ENCODE measurements at regions not wholly inside any gene's neighbourhood (a gene's known extent, or its start where the extent isn't known, plus 50 kb on each side); places are given as distances from the start of the nearest gene placed in this dataset.

DNA sequence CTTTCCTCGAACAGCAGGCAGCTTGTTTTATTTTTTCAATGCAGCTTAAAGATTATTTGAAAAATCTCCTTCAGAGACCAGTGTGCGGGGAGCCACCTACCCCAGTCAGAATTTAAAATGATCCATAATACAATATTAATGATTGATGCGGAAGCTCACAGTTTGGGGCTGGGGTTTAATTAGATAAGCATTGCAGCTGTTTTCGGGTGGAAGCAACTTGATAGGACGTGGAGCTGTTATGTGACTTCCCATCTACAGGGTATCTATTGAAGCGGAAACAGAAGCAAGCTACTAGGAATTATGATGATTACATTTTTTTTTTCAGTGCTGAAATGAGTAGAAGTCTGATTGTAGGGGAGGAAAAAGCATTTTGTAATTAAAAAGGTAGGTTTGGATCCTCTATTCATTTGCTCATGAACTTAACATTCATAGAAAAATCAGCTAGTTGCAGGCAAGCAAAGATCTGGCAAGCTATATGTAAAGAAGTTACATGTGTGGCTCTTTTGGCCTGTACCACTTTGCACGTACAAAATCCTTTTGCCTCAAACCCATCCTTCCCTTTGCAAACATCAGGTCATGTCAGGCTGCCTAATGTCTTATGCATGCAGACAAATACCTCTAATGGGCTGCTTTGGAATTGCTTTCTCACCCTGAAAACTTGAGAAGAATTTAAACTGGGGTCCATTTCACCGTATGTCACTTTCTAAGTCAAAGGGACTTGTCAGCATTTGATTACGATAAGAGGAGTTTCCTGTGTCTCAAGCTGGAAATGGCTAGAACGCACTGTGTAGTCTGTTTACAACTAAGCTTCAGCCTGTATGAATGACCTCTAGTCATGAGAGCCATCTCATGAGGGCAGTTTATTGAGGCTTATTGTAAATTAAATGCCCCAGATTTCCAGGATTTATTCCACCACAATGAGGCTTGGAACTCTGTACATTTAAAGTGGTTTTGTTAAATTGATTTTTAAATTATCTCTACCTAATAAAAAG is 267.1 kb upstream of the TMTC4 start:
- no peak for DNase-seq (ENCODE audit: low read depth)
- H3K4me3 ChIP-seq (ENCODE audit: control insufficient read depth, low read depth, low read length) = no peak overlapping the region
- TF ChIP-seq CTCF (IDR thresholded peaks at IDR 0.05; ENCODE audit: control insufficient read depth, insufficient read depth, low read depth, low read length, missing control alignments) = no peak

DNA sequence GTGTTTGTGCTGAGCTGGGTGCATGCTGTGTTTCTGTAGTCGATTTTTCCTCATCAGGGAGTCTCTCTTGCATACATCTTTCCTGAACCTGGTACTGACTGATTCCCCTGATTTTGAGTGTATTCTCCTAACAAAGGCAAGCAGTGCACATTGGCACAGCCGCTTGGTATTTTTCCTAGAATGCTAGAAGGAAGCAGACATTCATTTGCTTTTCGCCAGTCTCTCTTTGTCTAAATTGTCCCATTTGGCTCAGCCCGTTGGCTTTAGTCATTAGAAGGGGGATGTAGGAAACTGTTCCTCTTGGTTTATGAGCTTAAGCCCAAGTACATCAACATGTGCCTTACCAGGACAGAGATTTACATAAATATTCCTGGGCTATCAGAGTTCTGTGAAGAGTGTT is 266.1 kb upstream of the TMTC4 start:
- no peak for DNase-seq (ENCODE audit: low read depth)
- H3K4me3 ChIP-seq (ENCODE audit: control insufficient read depth, low read depth, low read length) = no peak overlapping the region
- TF ChIP-seq CTCF (IDR thresholded peaks at IDR 0.05; ENCODE audit: control insufficient read depth, insufficient read depth, low read depth, low read length, missing control alignments) = no peak

- no peak for DNase-seq (ENCODE audit: low read depth)
- no peak overlapping the region for H3K4me3 ChIP-seq (ENCODE audit: control insufficient read depth, low read depth, low read length)
- TF ChIP-seq CTCF (IDR thresholded peaks at IDR 0.05; ENCODE audit: control insufficient read depth, insufficient read depth, low read depth, low read length, missing control alignments) = no peak
Measured at GRCh38 chr13:100933841-100934240, 259.2 kb upstream of the TMTC4 start.

DNA sequence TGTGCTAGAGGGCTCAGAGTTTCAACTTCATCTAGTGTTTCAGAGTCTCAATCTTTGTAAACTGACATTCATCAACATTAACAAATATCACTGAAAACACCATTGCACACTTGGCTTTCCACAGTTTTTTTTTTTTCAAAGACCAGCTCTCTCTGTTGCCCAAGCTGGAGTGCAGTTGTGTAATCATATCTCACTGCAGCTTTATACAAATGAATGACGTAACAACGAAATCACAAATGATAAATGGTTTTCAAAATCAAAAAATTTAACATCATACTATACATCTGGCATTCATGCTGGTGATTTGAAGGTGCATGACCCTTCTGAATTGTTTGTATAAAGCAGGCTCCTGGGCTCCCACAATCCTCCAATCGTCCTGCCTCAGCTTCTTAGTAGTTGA is 248.0 kb upstream of the TMTC4 start:
- no peak for TF ChIP-seq CTCF (IDR thresholded peaks at IDR 0.05; ENCODE audit: control insufficient read depth, insufficient read depth, low read depth, low read length, missing control alignments)

DNA sequence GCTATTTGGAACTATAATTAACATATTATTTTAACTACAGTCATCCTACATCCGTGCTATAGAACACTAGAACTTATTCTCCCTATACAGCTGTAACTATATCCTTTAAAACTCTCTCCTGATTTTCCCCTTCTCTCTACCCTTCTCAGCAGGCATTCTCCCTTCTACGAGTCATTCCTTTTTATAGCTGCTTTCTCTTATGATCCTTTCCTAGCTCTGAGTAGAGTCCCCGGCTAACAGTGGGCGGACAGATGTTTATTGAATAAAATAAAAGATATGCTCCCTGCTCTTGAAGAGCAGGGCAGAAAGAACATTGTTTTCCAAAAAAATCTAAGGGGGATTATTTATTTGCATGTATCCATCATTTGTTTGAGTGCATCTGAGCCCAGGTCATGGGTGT is 246.5 kb upstream of the TMTC4 start:
- no peak overlapping the region for H3K4me3 ChIP-seq (ENCODE audit: control insufficient read depth, low read depth, low read length)
- no peak for TF ChIP-seq CTCF (IDR thresholded peaks at IDR 0.05; ENCODE audit: control insufficient read depth, insufficient read depth, low read depth, low read length, missing control alignments)
- DNase-seq (ENCODE audit: low read depth) = no peak

More for the DNA sequence above, 248.0 kb upstream of the TMTC4 start:
- no peak overlapping the region for H3K4me3 ChIP-seq (ENCODE audit: control insufficient read depth, low read depth, low read length)
- no peak for DNase-seq (ENCODE audit: low read depth)

- TF ChIP-seq CTCF (IDR thresholded peaks at IDR 0.05; ENCODE audit: control insufficient read depth, insufficient read depth, low read depth, low read length, missing control alignments) = no peak
- DNase-seq (ENCODE audit: low read depth) = no peak
- no peak overlapping the region for H3K4me3 ChIP-seq (ENCODE audit: control insufficient read depth, low read depth, low read length)
Measured at GRCh38 chr13:100917011-100917410, 242.4 kb upstream of the TMTC4 start.
